ENCODE measurements at regions not wholly inside any gene's neighbourhood (a gene's known extent, or its start where the extent isn't known, plus 50 kb on each side); places are given as distances from the start of the nearest gene placed in this dataset.

- Histone ChIP-seq H2BK15ac (ENCODE audit: low read length) (no peak overlapping the region), H3K36me3 (ENCODE audit: control insufficient read depth in 2 of 4, insufficient read depth in 4 of 4, low read length in 3 of 4) (no peaks in the 10 kb centered on the region), H3K23ac (ENCODE audit: insufficient read length) (no peak overlapping the region), H3K23me2 (ENCODE audit: low read depth, low read length) (no peaks in the 10 kb centered on the region), H3K27ac (ENCODE audit: low read depth, low read length) (no peak overlapping the region), H2AFZ (ENCODE audit: low read length) (peak overlapping the region; percentile 98; the same call in 1 of the 2 replicates), H2BK20ac (ENCODE audit: low read length) (no peak overlapping the region), H3K79me1 (ENCODE audit: low read depth, low read length) (no peaks in the 10 kb centered on the region), H3K4me1 (replicated peaks in 1 of 4; ENCODE audit: control insufficient read depth in 3 of 4, insufficient read depth in 4 of 4, low read length in 3 of 4) (no peaks in the 10 kb centered on the region), H3K18ac (ENCODE audit: extremely low read depth, low read length) (no peak overlapping the region), H3K4me3 (ENCODE audit: extremely low read depth in 1 of 4, insufficient read depth in 2 of 4, low read depth in 3 of 4, low read length in 4 of 4) (no peak overlapping the region), H2BK5ac (ENCODE audit: low read depth, low read length) (no peak overlapping the region), H2BK12ac (ENCODE audit: low read depth, low read length) (no peak overlapping the region), H3K27me3 (replicated peaks in 1 of 4; ENCODE audit: control insufficient read depth in 3 of 4, extremely low read depth in 1 of 4, insufficient read depth in 3 of 4, low read length in 3 of 4) (no peaks in the 10 kb centered on the region), H3K9ac (replicated peaks in 1 of 4; ENCODE audit: extremely low read depth in 1 of 4, low read depth in 3 of 4, low read length in 3 of 4) (no peak overlapping the region), H3K79me2 (ENCODE audit: control insufficient read depth in 1 of 2, insufficient read depth in 2 of 2, low read length in 2 of 2) (no peaks in the 10 kb centered on the region), H3K14ac (ENCODE audit: insufficient read length) (no peak overlapping the region), H4K8ac (ENCODE audit: extremely low read depth, insufficient read depth, low read length) (no peak overlapping the region), H4K20me1 (replicated peaks in 1 of 2; ENCODE audit: control insufficient read depth in 1 of 2, insufficient read depth in 2 of 2, low read length in 2 of 2) (no peaks in the 10 kb centered on the region), H3K9me3 (ENCODE audit: insufficient read depth in 2 of 2, low read depth in 1 of 2, low read length in 1 of 2) (no peaks in the 10 kb centered on the region), H3K4ac (replicated peaks; ENCODE audit: insufficient read length, low read depth, low read length) (no peak overlapping the region), H3K56ac (replicated peaks; ENCODE audit: insufficient read length, low read depth, low read length) (no peak overlapping the region), H2BK120ac (replicated peaks; ENCODE audit: low read depth, low read length) (no peak overlapping the region), H2AK5ac (ENCODE audit: low read depth, low read length) (no peak overlapping the region), H4K5ac (ENCODE audit: insufficient read length, low read depth, low read length) (no peak overlapping the region), H4K91ac (replicated peaks; ENCODE audit: insufficient read length, low read length) (no peak overlapping the region), H3K4me2 (ENCODE audit: insufficient read depth in 1 of 2, low read depth in 2 of 2, low read length in 2 of 2) (no peak overlapping the region)
- ChIA-PET CTCF (ENCODE audit: partially characterized antibody) (no interaction called here), POLR2A (ENCODE audit: partially characterized antibody) (no interaction called here)
- FAIRE-seq (no peak), DNase-seq (ENCODE audit: low read depth in 1 of 2, low spot score in 2 of 2) (no peak)
- TF ChIP-seq JUND (IDR thresholded peaks at IDR 0.05; ENCODE audit: low read length) (no peak), CREB1 (IDR thresholded peaks at IDR 0.05) (no peak), HDAC2 (IDR thresholded peaks at IDR 0.05; ENCODE audit: borderline replicate concordance in 1 of 2, low read depth in 2 of 2, low read length in 2 of 2) (no peak), POU5F1 (IDR thresholded peaks at IDR 0.05; ENCODE audit: low read depth, low read length) (no peak)
Measured at GRCh38 chr6:92473056-92473455, 946.3 kb downstream of the EPHA7 start.

All from H1 (cell line).